Astrocyte of the cerebellum (primary cell): ENCODE measurements at regions not wholly inside any gene's neighbourhood (a gene's known extent, or its start where the extent isn't known, plus 50 kb on each side); places are given as distances from the start of the nearest gene placed in this dataset.

Experiments used
- DNase-seq: peaks from one replicate; pipeline ENCODE4 v3.0.0-alpha.2; 2011; ENCODE audit warnings: low read depth
- H3K4me3 ChIP-seq: 2 replicates; pipeline ENCODE4 v1.5.1; 2011; ENCODE audit warnings: mild to moderate bottlenecking, low read depth, low read length, moderate library complexity
- in situ Hi-C: cut with HindIII; loops from 2 replicates; pipeline ENCODE4 v1.10.0; 2017; ENCODE audit warnings: low sequenced_read_pairs
- TF ChIP-seq, protein P1 (sequence below): IDR thresholded peaks from 2 replicates; pipeline ENCODE4 v1.5.1; 2012; ENCODE audit warnings: low read length, low read depth, moderate library complexity, mild to moderate bottlenecking; ENCODE audit errors: missing control alignments

DNA sequence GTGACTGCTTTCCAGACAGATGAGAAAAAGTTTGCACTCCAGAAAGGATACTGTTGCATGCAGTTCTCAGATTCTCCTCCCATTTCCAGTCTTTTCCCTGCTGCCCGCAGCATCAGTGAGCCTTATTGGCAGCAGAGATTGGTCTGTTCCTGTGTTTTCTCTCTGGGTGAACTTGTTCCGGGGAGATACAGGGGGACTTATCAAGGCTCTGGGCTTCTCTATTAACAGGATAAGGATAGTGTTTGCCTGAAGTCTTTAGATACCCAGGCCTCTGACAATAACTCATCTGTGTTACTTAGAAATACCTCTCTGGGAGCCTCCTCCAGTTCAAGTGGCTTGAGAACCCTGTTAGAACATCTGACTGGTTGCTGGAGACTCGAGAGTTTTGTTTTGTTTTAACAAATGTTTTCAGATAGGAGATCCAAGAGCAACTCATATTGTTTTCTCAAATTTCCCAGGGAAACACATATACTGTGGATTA is 154.7 kb downstream of the BLID start:
- TF ChIP-seq, protein P1, sequence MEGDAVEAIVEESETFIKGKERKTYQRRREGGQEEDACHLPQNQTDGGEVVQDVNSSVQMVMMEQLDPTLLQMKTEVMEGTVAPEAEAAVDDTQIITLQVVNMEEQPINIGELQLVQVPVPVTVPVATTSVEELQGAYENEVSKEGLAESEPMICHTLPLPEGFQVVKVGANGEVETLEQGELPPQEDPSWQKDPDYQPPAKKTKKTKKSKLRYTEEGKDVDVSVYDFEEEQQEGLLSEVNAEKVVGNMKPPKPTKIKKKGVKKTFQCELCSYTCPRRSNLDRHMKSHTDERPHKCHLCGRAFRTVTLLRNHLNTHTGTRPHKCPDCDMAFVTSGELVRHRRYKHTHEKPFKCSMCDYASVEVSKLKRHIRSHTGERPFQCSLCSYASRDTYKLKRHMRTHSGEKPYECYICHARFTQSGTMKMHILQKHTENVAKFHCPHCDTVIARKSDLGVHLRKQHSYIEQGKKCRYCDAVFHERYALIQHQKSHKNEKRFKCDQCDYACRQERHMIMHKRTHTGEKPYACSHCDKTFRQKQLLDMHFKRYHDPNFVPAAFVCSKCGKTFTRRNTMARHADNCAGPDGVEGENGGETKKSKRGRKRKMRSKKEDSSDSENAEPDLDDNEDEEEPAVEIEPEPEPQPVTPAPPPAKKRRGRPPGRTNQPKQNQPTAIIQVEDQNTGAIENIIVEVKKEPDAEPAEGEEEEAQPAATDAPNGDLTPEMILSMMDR = no peak
- in situ Hi-C loops = no loop called here
- no peak overlapping the region for H3K4me3 ChIP-seq
- DNase-seq = no peak

DNA sequence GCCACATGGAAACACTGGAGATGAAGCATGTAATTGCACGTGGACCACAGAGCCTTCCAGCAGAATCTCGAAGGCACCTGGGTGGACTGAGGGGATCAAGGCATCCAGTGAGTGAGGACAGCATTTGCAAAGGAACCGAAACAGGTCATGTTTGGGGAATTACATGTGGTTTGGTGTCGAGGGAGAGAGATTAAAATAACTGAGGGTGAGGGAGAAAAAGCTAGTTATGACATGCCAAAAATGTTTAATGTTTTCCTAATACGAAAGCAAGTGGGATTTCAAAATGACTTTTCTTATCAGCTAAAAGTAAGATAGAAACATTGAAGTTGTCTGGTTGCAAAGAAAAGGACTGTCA is 157.1 kb downstream of the BLID start:
- H3K4me3 ChIP-seq = no peak overlapping the region
- no peak for DNase-seq
- TF ChIP-seq, protein P1 = no peak
- in situ Hi-C loops = no loop called here

DNA sequence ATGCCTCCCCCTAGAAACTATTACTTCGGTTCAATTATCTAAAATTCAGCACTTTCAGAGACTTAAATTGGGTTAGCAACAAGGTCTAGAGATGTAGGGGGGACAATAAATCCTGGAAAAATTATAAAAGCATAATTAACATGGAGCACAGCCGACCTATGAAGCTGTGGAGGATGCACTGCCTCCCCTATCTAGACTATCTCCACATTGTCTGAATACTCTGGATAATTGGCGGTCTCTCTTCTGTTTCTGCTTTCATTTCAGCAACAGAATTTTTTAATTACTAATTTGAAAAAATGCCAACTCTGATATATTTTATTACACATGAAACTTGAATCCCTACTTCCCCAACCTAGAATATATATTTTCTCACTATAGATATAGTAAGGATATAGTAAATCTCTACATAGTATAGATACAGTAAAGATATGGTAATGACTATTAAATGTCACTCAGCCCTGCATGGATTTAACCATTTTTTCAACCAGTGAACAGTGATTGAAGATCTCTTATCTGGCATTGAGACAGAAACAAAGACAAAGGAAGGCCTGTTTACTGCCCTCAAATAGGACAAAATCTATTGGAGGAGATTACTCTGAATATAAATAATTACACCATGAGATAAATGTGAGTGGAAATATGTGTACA is 157.6 kb downstream of the BLID start:
- in situ Hi-C loops = no loop called here
- DNase-seq = no peak
- TF ChIP-seq, protein P1 = no peak
- no peak overlapping the region for H3K4me3 ChIP-seq

DNA sequence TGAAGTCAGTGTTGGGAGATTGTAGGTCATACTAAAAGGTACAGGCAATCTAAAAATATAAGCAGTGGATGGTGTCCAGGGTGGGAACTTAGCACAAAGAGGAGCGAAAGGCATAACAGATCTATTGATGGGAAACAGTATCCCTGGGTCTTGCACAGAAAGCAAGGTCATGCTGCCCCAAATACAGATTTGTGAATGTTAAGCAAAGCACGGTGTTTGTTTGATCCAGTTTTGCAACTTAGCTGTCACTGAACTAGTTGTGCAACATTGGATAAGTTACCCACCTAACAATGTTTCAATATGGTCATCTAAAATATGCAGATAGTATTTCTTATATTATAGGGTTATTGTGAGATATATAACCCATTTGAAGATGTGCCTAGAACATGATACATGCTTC is 162.9 kb downstream of the BLID start:
- H3K4me3 ChIP-seq = no peak overlapping the region
- in situ Hi-C loops = no loop called here
- DNase-seq = no peak
- TF ChIP-seq, protein P1 = no peak

DNA sequence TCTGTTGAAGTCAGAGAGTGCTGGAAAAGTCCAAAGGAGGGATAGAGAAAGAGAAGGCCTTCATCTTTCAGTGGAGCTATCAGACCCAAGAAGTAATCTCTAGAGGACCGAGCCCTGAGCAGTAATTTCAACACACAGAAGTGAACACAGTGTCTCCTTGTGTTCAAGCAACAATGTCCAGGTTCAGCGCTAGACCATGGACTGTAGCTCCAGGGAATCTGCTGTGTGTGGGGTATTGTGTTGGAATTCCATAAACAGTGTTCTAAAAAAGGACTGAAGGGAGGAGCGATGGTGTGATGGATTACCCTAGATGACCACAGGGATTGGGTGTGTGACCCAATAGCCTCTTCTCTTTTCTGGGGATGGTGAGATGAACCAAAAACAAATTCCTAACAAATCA is 165.9 kb downstream of the BLID start:
- in situ Hi-C loops = no loop called here
- DNase-seq = no peak
- H3K4me3 ChIP-seq = no peak overlapping the region
- TF ChIP-seq, protein P1 = no peak

DNA sequence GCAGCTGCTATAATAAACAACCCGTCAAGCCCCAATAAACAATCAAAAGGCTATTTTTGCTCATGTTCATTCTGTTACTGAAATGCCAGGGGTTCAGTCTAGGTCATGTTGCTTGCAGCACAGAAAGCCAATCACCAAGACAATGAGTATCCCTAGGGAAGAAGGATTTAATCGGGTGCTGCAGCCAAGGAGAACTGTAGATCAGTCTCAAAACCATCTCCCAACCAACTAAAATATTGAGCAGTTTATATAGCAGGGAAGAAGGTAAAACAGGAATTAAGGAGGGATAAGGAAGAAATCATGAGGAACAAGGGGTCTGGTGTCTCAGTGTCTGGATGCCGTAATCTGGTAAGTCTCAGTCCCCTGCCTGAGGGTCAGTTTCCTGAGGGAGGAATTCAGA is 169.5 kb downstream of the BLID start:
- in situ Hi-C loops = no loop called here
- no peak for DNase-seq
- TF ChIP-seq, protein P1 = no peak
- H3K4me3 ChIP-seq = no peak overlapping the region
